Spleen (tissue), 7 donors: ENCODE measurements at regions not wholly inside any gene's neighbourhood (a gene's known extent, or its start where the extent isn't known, plus 50 kb on each side); places are given as distances from the start of the nearest gene placed in this dataset.

Experiments
- CTCF ChIP-seq, 11 experiments: fragments of 200-600 bp in 7 of 11; fragments of 450-650 bp in 4 of 11; sonication (generic) in 4 of 11; IDR thresholded peaks in 8 of 11; conservative IDR thresholded peaks in 3 of 11; 1 replicate in 7 of 11; 2 replicates in 4 of 11; pipeline versions ENCODE4 v1.4.0 to v1.8.0; 2016 to 2021; ENCODE audit warnings: antibody characterized with exemption in 11 of 11, inconsistent platforms in 4 of 11, mild to moderate bottlenecking in 1 of 11
- POLR2A ChIP-seq, 3 donors: fragments of 450-650 bp; IDR thresholded peaks; one replicate each; pipeline ENCODE4 v1.5.1; 2017; ENCODE audit warnings: antibody characterized with exemption in 3 of 3, mild to moderate bottlenecking in 1 of 3
- POLR2AphosphoS5 ChIP-seq, 3 donors: sonication (generic); formaldehyde crosslinking; IDR thresholded peaks; one replicate each; pipeline ENCODE4 v1.5.1; 2017; ENCODE audit warnings: antibody characterized with exemption in 3 of 3
- donor health status: DM: no; HTN: no; CAD: no; lungs with moderate emphysema.
- donor health status: DM: no; HTN: no; CAD: no.
- donor health status: DM: no; HTN: no; CAD: no.

DNA sequence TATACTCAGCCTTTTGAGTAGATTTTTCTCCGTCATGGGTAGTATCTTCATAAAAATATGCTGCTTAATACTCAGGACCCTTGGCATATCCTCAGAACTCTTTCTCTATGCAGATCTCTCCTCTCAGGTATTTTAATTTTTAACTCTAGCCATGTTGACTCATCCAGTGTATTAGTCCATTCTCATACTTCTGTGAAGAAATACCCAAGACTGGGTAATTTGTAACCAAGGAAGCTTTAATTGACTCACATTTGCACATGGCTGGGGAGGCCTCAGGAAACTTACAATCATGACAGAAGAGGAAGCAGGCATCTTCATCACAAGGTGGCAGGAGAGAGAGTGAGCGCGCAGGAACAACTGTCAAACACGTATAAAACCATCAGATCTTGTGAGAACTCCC, 129.3 kb upstream of the CD96 start:
- TF ChIP-seq CTCF (IDR thresholded peaks at IDR 0.05 in 8 of 11, conservative IDR thresholded peaks at IDR 0.05 in 3 of 11): no peak
- no peak for TF ChIP-seq POLR2AphosphoS5 (IDR thresholded peaks at IDR 0.05)
- TF ChIP-seq POLR2A (IDR thresholded peaks at IDR 0.05): no peak
